Kidney (tissue), 13 donors: ENCODE measurements at regions not wholly inside any gene's neighbourhood (a gene's known extent, or its start where the extent isn't known, plus 50 kb on each side); places are given as distances from the start of the nearest gene placed in this dataset.

Source experiments
- DNase-seq, 5 donors: peaks; one replicate each; pipeline ENCODE4 v3.0.0-alpha.2; 2013 to 2020
- FAIRE-seq: peaks from 2 replicates; lab custom pipeline; 2012; peaks lifted over from hg19 to GRCh38; lab: Jason Lieb, UNC
- H3K27ac ChIP-seq, 2 donors: one replicate each; pipeline ENCODE4 v1.7.0; 2013; ENCODE audit warnings: low read depth in 2 of 2, low read length in 2 of 2, inconsistent platforms in 1 of 2
- H3K27me3 ChIP-seq: one replicate; pipeline ENCODE4 v1.7.1; 2013; ENCODE audit warnings: low read length, inconsistent platforms; ENCODE audit not compliant: control insufficient read depth, insufficient read depth
- H3K36me3 ChIP-seq, 3 donors: one replicate each; pipeline versions ENCODE4 v1.7.0 to v1.7.1; 2013; ENCODE audit warnings: low read length in 3 of 3, control low read depth in 1 of 3, inconsistent platforms in 1 of 3; ENCODE audit not compliant: insufficient read depth in 3 of 3, control insufficient read depth in 2 of 3
- H3K4me1 ChIP-seq, 3 donors: one replicate each; pipeline versions ENCODE4 v1.7.0 to v1.7.1; 2013; ENCODE audit warnings: low read length in 3 of 3, inconsistent platforms in 1 of 3, low read depth in 1 of 3; ENCODE audit not compliant: control insufficient read depth in 2 of 3, insufficient read depth in 2 of 3
- H3K4me3 ChIP-seq, 3 donors: one replicate each; pipeline versions ENCODE4 v1.7.0 to v1.8.1; 2013; ENCODE audit warnings: low read length in 3 of 3, control low read depth in 1 of 3, inconsistent platforms in 1 of 3
- H3K9ac ChIP-seq, 3 donors: one replicate each; pipeline versions ENCODE4 v1.7.0 to v1.7.1; 2013; ENCODE audit warnings: low read length in 3 of 3, control low read depth in 1 of 3, inconsistent platforms in 1 of 3
- H3K9me3 ChIP-seq, 3 donors: one replicate each; pipeline versions ENCODE4 v1.7.0 to v1.7.1; 2013; ENCODE audit warnings: low read length in 3 of 3, control low read depth in 1 of 3, inconsistent platforms in 1 of 3; ENCODE audit not compliant: control insufficient read depth in 2 of 3, insufficient read depth in 1 of 3
- intact Hi-C: fragments of 100-400 bp; cut with DNase I; formaldehyde crosslinking; loops from one replicate; pipeline ENCODE4 v1.11.1; 2022
- TF ChIP-seq, protein P1 (sequence below): IDR thresholded peaks from 3 replicates; pipeline ENCODE4 v1.5.1; 2012; ENCODE audit warnings: mild to moderate bottlenecking, moderate library complexity, borderline replicate concordance; ENCODE audit not compliant: insufficient read depth; ENCODE audit errors: extremely low read depth
- donor health status: control.
- donor health status: control.
- donor health status: control.
- donor health status: control.
- donor health status: control.
- donor health status: DM: yes; HTN: yes; CAD: no.
- donor health status: Normal renal cell carcinoma (clear cell type).

DNA sequence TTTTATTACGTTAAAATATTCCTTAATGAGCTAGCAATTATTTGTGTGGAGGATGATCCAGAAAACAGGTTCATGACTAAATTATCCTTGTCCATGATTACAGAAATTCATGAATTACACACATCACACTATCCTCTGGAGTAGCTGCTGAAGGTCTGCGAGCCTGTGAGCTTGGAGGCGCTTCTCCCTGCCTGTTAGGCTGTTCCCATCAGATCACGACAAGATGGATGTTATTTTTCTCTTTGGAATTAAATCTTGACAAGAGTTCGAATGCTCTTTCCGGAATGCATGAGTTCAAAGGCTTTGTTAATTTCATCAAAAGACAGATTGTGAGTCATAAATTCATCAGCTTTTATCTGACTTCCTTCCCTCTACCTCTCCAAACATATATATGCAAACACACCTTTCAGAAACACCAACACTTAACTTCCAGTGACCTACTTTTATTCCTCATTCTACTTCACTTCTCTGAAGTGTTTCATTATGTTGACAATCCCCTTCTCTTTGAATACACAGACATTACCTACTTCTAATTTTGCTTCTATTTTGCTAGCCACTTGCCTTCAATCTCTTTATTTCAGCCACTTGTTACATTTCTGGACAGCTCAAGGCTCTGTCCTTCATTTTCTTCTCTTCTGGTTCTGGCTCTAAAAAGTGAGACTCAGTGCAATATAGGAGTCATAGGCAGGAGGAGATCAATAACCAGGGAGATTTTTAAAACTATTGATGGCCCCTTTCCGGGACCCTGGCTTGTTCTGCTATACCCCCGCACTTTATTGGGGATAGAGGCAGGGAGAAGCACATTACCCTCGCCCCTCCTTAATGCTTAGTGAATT, 274.6 kb downstream of the BTG1 start:
- H3K9ac ChIP-seq: no peak overlapping the region
- H3K36me3 ChIP-seq: no peaks in the 10 kb centered on the region
- H3K27ac ChIP-seq: no peak overlapping the region
- FAIRE-seq: no peak
- no peak overlapping the region for H3K4me3 ChIP-seq
- TF ChIP-seq, protein P1, sequence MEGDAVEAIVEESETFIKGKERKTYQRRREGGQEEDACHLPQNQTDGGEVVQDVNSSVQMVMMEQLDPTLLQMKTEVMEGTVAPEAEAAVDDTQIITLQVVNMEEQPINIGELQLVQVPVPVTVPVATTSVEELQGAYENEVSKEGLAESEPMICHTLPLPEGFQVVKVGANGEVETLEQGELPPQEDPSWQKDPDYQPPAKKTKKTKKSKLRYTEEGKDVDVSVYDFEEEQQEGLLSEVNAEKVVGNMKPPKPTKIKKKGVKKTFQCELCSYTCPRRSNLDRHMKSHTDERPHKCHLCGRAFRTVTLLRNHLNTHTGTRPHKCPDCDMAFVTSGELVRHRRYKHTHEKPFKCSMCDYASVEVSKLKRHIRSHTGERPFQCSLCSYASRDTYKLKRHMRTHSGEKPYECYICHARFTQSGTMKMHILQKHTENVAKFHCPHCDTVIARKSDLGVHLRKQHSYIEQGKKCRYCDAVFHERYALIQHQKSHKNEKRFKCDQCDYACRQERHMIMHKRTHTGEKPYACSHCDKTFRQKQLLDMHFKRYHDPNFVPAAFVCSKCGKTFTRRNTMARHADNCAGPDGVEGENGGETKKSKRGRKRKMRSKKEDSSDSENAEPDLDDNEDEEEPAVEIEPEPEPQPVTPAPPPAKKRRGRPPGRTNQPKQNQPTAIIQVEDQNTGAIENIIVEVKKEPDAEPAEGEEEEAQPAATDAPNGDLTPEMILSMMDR: no peak
- intact Hi-C loops: no loop called here
- no peaks in the 10 kb centered on the region for H3K9me3 ChIP-seq
- H3K27me3 ChIP-seq: no peaks in the 10 kb centered on the region
- H3K4me1 ChIP-seq: no peaks in the 10 kb centered on the region
- no peak for DNase-seq

DNA sequence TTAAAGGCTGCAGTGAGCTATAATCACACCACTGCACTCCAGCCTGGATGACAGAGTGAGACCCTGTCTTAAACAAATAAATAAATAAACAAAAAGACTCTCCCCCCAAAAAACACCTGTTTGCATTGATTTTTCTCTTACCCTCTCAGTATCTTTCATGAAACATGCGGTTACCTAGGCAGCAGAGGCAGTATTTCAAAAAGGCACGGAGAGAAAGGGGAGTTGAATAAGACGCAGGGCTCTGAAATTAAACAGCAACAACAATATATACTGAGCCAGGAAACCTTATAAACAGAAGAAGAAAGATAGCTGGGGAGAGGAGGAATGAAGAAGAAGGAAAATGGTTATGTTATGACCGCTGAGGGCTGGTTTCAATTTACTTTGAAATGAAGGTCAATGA, 277.6 kb downstream of the BTG1 start:
- TF ChIP-seq, protein P1: no peak
- H3K9me3 ChIP-seq: no peaks in the 10 kb centered on the region
- intact Hi-C loops: no loop called here
- H3K4me3 ChIP-seq: no peak overlapping the region
- H3K36me3 ChIP-seq: no peaks in the 10 kb centered on the region
- DNase-seq (no peak), FAIRE-seq (no peak)
- H3K9ac ChIP-seq: no peak overlapping the region
- no peaks in the 10 kb centered on the region for H3K4me1 ChIP-seq
- no peak overlapping the region for H3K27ac ChIP-seq
- H3K27me3 ChIP-seq: no peaks in the 10 kb centered on the region

DNA sequence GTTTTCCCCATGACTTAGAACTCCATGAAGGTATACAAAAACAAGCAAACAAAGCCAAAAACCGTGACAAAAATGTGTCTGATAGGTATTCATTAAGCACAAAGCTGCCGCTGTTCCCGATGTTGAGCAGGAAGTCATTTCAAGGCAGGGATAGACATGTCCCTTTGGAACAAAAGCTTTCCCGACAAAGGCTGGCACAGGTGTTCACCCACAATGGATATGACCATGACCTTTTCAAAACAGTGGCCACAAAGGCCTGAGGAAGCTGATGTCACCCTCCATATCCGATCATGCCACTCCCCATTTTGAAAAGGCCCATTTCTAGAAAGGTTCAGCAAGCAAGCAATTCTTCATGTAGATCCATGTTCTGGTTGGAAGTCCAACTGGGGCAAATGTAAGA, 279.1 kb downstream of the BTG1 start:
- H3K27ac ChIP-seq: no peak overlapping the region
- no peaks in the 10 kb centered on the region for H3K27me3 ChIP-seq
- no peaks in the 10 kb centered on the region for H3K4me1 ChIP-seq
- FAIRE-seq (no peak), DNase-seq (no peak)
- H3K9me3 ChIP-seq: no peaks in the 10 kb centered on the region
- TF ChIP-seq, protein P1: no peak
- H3K4me3 ChIP-seq: no peak overlapping the region
- no peak overlapping the region for H3K9ac ChIP-seq
- intact Hi-C loops: no loop called here
- no peaks in the 10 kb centered on the region for H3K36me3 ChIP-seq

DNA sequence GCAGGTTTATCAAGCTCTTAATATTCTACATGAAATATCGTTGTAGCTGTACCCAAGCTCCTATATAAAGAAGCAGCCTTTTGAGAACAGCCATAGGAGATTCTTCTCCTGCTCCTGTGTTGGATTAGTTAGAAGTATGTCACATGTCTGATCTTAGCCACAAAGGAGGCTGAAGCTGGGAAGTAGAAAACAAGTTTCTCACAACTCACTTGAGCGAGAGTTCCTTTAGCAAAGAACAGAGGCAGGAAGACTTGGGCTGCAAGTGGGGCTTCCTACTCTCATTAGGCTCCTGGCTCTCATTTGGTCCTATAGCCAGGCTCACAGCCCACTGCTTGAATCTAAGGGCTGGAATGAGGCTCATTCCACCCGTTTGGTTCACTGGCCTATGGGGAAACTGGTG, 281.9 kb downstream of the BTG1 start:
- Histone ChIP-seq H3K4me1 (no peaks in the 10 kb centered on the region), H3K36me3 (no peaks in the 10 kb centered on the region), H3K9me3 (no peaks in the 10 kb centered on the region), H3K27ac (no peak overlapping the region), H3K27me3 (no peaks in the 10 kb centered on the region), H3K4me3 (no peak overlapping the region), H3K9ac (no peak overlapping the region)
- FAIRE-seq: no peak
- intact Hi-C loops: no loop called here
- TF ChIP-seq, protein P1: no peak
- no peak for DNase-seq
